Astrocyte of the hippocampus (primary cell): ENCODE measurements at regions not wholly inside any gene's neighbourhood (a gene's known extent, or its start where the extent isn't known, plus 50 kb on each side); places are given as distances from the start of the nearest gene placed in this dataset.
A peak's percentile ranks its signal among the peaks of the same experiment; 100 is the strongest.
"Not testable (repeated sequence)": the region's sequence is repeated elsewhere in the genome, so short reads cannot be mapped to it uniquely, and the experiment has no call there.

Experiments
- DNase-seq: peaks from one replicate; pipeline ENCODE4 v3.0.0; 2011; ENCODE audit warnings: low read depth, low spot score

DNA sequence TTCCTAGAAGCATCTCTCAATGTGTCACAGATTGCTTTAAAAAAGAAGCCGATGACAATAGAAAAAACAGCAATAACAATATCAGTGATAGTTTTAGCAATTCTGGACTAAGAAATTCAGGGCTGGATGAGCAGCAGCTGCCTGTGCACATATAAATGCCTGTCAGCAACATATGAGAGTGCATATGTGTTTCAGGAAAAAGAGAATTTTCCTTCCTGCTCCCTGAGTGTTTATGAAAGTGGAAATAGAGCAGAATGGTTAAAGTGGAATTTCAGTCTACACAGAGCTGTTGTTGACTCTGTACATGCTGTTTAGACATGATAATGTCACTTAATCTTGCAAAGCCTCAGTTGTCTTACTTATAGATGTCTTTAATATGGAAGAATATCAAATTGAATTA, 164.4 kb upstream of the PCDH7 start:
- DNase-seq, result no peak

DNA sequence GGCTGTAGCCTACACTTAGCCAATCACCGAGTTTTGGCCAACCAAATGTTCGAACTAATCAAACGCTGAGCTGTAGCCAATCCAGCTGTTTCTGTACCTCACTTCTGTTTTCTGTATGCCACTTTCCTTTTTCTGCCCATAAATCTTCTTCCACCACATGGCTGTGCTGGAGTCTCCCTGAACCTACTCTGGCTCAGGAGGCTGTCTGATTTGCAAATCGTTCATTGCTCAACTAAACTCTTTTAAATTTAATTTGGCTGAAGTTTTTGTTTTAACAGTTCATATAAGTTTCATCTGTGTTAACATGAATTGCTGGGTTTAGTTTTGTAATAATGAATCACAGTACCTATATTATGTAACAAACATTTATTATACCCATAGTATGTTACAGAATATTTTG, 160.7 kb upstream of the PCDH7 start:
- DNase-seq, result no peak

DNA sequence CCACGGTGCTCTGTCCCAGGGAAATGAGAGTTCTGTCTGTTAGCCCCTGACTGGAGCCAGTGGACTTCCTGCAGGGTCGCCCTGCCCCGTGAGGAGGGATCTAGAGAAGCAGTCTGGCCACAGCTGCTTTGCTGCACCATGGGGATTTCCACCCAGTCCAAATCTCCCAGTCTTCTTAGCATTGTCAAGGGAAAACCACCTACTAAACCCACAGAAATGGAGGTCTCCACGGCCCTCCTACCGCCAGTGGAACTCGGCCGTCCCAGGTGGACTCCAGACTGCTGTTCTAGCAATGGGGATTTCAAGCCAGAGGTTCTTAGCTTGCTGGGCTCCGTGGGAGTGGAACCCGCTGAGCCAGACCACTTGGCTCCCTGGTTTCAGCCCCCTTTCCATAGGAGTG, 133.3 kb upstream of the PCDH7 start:
- DNase-seq, result no peak

DNA sequence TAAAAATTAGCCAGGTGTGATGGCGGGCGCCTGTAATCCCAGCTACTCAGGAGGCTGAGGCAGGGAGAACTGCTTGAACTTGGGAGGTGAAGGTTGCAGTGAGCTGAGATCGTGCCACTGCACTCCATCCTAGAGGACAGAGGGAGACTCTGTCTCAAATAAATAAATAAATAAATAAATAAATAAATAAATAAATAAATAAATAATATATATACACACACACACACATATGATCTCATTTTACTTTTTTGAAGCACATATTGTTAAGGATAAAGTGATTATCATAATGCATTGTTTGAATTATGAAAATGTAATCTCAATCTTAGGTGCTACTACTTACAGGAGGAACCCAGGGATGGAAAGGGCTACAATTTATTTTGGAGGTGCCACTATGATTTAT, 130.5 kb upstream of the PCDH7 start:
- not testable (repeated sequence) for DNase-seq

DNA sequence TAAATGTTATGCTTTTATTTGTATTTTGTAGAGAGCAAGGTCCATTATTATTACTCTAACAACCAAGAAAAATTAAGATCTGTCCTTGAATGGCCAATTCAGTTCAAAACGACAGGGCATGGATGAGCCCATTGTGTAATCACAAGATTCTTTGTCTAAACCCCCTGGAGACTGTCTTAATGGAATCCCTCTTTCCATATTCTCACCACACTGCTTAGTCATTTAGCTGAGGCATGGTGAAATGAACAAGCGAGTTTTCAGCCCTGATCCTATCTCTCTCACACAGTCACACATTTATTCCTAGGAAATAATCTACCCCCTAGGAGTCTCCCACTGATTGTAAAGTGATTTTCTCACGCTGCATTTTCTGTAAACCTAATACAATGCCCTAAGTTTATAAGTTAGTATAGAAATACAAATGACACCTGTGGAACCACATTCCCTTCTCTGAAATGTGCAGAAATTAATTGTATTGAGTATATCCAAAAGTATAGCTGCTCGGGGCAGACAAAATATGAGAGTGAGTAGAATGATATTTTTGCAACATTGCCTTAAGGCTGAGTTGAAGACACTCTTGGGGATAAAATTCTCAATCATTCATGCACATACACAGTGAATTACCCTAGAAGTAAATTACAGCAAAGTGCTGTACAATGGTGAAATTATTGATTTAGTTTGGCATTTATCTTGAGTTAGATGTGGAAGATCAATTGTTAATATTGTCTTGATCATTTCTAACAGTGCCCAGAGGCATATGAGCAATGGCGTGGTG, 119.7 kb upstream of the PCDH7 start:
- peak; percentile 28 for DNase-seq

DNA sequence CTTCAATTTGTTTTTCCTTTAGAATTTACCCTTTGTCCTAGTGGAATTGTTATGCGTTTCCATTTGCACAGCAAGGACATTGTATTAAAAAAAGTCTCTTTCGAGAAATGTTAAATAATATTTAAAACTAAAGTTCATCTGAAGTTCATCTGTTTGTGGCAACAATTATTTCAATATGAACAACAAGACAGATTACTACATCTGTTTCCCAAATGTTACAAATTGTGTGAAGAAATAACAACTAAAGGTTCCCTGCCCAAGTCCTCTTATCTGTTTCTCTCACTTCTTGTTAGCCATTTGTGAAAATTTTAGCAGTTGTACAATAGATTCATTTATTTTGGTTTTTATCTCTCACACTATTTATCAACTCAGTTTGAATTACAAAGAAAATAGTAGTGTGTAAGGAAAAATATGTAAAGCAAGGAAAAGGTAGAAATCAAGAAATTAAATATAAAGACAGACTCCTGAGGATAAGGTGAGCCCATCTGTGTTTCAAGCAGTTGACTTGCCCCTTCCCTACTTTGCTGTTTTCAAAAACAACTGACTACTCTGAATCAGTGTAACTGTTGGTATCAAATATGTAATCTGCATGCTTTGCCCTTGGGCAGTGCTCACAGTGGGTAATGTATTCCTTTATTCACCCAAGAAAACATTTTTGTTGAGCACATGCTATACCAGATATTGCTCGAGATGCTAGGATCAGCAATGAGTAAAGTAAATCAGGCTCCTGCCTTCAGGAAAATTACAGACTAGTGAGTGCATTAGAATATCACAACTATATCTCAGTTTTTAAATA, 118.9 kb upstream of the PCDH7 start:
- no peak for DNase-seq

DNA sequence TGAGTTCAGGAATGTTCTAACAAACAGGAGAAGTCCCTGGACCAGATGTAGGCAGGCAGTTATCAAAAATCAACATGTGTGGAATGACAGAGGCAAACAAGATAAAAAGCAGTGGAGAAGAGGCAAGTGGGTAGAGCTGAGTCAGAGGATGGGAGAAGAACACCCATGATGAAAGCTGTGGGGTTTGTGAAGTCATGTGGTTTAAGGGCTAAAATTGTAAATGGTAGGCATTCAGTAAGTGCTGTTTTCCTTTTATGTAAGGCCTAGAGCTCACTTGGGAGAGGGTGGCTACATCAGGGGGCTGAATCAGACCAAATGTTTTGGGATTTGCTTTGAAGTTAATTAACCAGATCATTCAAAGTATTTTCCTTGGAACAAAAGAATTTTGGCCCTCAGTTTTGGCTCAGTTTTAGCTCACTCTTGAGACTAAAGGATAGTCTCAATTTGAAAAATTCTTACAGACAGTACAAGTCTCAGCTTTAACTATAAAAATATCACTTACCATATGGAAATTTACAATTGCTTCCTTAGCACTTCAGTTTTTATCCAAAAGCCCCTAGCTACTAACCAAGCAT, 114.5 kb upstream of the PCDH7 start:
- DNase-seq, result peak; percentile 9

DNA sequence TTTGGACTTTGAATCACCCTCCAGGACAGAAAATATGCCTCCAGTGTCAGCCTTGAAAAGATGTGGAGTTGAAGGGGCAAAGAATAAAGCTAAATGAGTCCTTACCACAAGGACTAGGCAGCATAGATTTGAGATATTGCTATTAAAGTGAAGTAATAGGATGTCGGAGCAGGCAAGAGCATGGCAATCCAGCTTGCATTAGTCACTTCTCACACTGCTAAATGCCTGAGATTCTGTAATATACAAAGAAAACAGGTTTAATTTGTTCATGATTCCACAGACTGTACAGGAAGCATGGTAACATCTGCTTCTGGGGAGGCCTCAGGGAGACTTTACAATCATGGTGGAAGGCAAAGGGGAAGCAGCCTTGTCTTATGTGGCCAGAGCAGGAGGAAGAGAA, 109.8 kb upstream of the PCDH7 start:
- DNase-seq, result no peak

DNA sequence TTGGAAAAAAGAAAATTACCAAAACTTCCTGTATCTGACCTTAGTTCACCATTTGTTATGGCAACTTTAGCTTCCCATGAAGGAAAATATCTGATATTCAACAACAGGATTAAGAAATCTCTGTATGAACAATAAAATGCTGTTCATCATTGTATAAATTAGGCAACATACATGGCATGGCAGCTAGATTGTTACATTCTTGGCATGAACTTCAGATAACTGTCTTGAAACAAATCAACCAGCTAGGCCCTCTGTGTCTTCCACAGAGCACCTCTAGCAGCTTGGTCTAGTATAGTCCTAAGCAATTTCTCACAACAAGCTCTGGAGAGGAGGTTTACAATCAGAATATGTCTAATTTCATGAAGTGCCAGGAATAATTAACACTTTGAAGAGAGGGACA, 105.4 kb upstream of the PCDH7 start:
- DNase-seq, result no peak

DNA sequence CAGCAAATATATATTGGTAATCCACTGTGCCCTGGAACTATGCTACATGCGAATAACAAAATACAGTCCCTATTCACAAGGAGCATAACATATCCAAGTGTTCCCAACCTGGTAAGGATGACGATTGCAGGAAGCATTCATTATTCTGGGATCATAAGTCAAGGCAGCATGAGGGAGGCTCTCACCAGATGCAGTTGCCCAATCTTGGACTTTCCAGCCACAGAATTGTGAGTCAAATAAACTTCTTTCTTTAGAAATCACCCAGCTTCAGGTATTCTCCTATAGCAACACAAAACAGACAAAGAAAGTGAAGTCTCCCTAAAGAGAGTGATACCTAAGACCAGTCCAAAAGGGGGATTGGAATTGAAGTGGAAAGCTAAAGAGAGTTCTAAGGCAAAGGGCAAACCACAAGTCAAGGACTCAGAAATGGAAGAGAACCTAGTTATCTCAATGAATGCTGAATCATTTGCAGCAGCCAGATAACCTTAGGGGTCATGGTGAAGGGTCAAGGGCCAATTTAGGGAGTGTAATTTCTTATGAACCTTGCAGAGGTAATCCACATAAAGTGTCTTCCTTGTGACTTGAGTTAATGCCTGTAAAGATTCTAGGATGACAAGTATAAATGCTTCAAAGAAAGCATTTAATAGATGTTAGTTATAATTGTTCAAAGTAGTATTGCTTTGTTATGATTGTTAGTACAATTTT, 103.1 kb upstream of the PCDH7 start:
- no peak for DNase-seq

DNA sequence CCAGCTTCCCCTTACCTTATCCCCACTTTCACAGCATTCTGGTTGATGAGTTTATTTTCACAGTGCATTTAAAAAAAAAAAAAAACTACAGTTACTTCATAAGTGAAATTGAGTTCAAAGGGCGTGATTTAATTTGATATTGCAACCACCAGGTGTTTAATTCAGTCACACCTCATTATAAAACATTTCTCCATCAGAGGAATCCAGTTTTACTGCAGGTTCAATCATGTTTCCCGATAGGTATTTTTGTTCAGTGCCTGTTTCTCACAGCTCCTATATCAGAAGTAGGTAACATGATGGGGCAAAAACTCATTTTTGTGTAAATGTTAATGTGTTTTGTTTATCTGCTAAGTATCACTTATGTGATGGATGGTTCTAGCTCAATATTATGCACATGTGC, 102.3 kb upstream of the PCDH7 start:
- DNase-seq, result no peak

DNA sequence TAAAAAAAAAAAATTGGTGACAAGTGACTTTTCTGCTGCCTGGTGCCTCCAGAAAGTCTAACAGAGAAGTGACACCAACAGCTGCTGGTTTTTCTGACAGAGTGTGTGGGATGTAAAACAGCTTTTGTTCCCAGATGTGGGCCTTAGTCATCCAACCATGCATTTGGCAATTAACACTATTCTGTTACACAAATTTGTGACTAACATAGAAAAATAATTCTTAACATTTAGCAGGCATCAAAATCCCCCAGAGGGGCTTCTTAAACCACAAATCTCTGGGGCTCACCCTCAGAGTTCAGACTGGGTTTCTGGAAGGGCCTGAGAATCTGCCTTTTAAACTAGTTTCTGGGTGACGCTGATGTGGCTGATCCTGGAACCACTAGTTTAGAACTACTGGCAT, 100.5 kb upstream of the PCDH7 start:
- no peak for DNase-seq

DNA sequence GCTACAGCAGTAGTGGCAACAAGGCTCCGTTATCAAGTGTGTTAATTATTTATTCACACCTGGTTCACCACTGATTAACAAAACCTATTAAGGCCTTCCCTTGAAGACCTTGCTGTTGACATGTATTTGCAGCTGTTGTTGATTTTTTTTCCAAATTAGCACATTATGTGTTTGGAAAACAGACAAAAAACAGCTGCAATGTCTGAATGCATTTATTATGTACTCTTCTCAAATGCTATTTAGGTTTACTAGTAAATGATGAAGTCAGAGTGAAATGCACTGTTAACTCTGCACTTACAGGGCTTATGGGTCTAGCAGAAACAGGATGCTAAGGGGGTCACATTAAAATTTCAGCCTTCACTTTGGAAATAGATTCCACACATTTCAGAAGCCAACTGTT, 99.5 kb upstream of the PCDH7 start:
- no peak for DNase-seq

DNA sequence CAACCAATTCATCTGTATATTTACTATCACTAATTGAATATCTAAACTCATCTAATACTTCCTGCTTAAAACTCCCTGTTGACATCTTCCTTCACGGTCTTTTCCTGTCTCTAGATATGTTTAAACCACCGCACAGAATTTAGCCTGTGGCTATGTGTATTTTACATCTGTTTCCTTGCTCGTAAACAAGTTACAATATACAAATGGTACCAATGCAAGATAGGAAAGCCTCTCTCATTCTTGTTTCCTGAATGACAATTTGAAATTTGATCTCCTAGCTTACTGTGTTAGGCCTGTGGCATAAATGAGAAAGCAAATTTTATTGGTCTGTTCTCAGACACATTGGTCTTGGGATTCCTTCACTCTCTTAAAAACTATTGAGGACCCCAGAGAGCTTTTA, 89.7 kb upstream of the PCDH7 start:
- no peak for DNase-seq

DNA sequence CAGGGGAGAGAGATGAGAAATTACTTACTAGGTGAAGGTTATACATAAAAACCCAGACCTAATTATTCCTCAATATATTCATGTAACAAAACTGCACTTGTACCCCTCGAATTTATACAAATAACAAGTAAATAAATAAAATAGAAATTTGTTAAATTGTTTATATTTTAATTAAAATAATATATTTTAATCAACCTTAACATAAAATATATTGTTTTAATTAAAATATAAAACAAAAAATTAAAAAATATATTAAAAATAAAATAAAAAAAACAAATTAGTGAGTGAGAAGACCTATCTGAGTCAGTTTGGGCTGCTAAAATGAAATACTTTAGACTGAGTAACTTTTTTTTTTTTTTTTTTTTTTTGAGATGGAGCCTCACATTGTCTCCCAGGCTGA, 87.4 kb upstream of the PCDH7 start:
- no peak for DNase-seq

DNA sequence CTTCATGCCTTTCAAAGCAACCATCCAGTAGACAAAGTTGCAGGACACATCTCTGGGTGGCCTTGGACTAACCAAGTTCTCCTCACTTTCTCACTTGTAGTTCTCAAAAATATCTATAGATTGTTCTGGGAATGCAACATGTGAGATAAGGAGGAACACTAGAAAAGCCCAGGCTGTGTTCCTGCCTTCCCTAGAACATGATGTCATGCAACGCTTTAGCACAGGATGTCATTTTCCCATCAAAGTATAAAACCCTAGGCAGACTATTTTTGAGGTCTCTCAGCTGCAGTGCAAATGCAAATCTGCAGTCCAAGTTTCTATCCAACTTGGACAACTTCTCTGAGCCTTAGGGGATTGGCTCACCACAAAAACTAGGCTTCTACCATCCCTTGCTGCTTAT, 78.8 kb upstream of the PCDH7 start:
- DNase-seq, result no peak

DNA sequence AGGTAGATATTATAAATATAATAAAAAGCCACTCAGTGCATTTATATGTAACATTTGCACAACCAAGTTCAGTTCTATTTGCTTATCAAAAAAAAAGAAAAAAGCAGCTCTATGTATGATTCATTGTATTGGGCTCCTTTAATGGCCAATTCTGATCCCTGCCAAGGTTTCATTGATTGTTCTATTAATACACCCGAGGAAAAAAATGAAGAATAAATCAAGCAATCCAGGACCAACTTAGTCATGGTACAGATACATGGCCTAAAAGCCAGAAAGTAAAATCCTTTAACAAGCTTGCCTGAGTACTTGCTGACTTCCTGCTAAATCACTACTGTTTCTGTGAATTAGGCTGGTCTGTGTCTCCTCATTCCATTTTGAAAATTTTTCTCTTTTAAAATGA, 77.6 kb upstream of the PCDH7 start:
- DNase-seq, result no peak

DNA sequence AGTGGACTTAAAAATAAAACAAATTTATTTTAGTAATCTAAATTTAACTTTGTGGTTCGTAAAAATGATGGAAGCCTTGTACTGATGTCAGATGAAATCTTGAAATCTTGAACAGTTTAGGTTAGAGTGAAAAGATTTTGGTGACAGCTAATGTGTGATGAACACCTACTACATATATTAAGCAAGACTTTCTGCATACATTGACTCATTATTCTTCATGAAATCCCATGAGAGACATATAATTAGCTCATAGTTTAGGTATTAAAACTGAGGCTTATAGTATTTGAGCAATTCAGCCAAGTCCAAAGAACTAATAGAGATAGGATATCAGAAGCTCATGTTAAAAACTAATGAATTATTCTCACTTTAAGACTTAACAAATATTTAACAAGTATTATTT, 66.9 kb upstream of the PCDH7 start:
- DNase-seq, result no peak

DNA sequence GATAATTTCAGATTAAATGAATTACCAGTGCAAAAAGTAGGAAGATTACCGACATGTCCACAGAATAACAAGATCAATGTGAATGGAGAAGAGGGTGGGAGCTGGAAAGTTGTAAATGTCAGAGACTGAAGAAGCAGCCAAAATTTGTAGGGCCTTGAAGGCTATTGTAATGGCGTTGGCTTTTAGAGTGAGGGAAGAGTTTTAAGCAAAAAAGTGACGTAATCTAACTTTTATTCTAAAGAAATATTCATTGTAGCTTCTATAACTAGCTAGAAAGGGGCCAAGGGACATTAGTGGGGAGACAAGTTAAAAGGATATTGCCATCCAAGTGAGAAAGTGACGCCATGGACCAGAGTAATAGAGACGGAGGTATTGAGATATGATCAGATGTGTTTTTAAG, 63.3 kb upstream of the PCDH7 start:
- DNase-seq, result no peak

DNA sequence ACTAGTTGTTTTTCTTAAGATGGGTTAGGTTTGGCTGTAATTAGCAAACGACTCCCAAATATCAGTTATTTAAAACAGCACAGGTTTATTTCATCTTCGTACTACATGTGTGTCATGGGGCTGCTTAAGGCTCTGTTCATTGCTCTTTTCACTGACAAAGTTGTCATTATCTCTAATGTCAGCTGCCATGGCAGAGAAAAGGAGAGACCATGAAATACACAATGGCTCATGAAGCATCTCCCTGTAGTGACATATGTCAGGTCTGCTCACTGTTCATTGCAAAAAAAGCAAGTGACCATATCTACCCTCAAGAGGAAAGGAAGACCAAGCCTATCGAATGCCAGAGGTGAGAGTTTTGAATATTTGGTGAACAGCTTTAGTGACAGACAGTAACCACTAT, 52.2 kb upstream of the PCDH7 start:
- no peak for DNase-seq

DNA sequence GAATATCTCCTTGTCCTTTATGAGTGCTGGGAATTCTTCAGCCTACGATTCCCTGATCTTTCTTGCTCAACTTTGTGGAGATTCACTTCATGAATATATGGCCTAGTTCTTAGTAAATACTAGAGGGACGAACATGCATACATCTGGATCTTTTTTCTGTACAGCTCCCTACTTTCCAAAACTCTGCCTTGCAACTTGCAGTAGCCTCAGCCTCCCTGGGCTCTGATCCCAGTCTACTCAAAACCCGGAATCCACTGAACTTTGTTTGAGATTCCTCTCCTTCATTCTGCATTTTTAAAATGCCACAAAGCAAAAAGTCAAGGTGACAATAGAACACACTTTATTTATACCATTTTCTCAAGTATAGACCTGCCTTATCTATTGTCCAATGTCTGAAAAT, 50.0 kb upstream of the PCDH7 start:
- no peak for DNase-seq
